Large intestine (tissue), 3 donors: ENCODE measurements at regions not wholly inside any gene's neighbourhood (a gene's known extent, or its start where the extent isn't known, plus 50 kb on each side); places are given as distances from the start of the nearest gene placed in this dataset.
"Not testable (repeated sequence)": the region's sequence is repeated elsewhere in the genome, so short reads cannot be mapped to it uniquely, and the experiment has no call there.

Experiments used
- DNase-seq, 2 donors: peaks; one replicate each; pipeline versions ENCODE4 v3.0.0 to v3.0.0-alpha.2; 2013
- H3K27ac ChIP-seq: one replicate; pipeline ENCODE4 v1.5.1; 2013; ENCODE audit warnings: low read length
- H3K27me3 ChIP-seq: 2 replicates; pipeline ENCODE4 v1.6.1; 2013; ENCODE audit warnings: low read length; ENCODE audit not compliant: control insufficient read depth, insufficient read depth
- H3K36me3 ChIP-seq: 2 replicates; pipeline ENCODE4 v1.6.1; 2013; ENCODE audit warnings: low read length; ENCODE audit not compliant: control insufficient read depth, insufficient read depth
- H3K4me1 ChIP-seq: one replicate; pipeline ENCODE4 v1.6.1; 2013; ENCODE audit warnings: low read length; ENCODE audit not compliant: control insufficient read depth, insufficient read depth
- H3K4me3 ChIP-seq: one replicate; pipeline ENCODE4 v1.5.1; 2013; ENCODE audit warnings: low read length
- H3K9me3 ChIP-seq: one replicate; pipeline ENCODE4 v1.6.1; 2013; ENCODE audit warnings: mild to moderate bottlenecking, low read depth, low read length, moderate library complexity; ENCODE audit not compliant: control insufficient read depth
- WGBS: methylation state at CpG from one replicate; pipeline ENCODE4 v1.1.5; 2013; ENCODE audit warnings: low lambda C conversion rate; ENCODE audit not compliant: insufficient coverage; 5-methylcytosine and 5-hydroxymethylcytosine counted together

GRCh38 chr15:38002883-38003477 lies 68.5 kb downstream of the TMCO5A start:
- Histone ChIP-seq H3K27ac (no peak overlapping the region), H3K9me3 (peaks cover 4% of the 10 kb centered on the region), H3K36me3 (no peaks in the 10 kb centered on the region), H3K27me3 (no peaks in the 10 kb centered on the region), H3K4me3 (no peak overlapping the region), H3K4me1 (no peaks in the 10 kb centered on the region)
- WGBS: no CpG with 5 or more reads among the region's 2 CpGs
- DNase-seq: peak; percentile 20 to 25

DNA sequence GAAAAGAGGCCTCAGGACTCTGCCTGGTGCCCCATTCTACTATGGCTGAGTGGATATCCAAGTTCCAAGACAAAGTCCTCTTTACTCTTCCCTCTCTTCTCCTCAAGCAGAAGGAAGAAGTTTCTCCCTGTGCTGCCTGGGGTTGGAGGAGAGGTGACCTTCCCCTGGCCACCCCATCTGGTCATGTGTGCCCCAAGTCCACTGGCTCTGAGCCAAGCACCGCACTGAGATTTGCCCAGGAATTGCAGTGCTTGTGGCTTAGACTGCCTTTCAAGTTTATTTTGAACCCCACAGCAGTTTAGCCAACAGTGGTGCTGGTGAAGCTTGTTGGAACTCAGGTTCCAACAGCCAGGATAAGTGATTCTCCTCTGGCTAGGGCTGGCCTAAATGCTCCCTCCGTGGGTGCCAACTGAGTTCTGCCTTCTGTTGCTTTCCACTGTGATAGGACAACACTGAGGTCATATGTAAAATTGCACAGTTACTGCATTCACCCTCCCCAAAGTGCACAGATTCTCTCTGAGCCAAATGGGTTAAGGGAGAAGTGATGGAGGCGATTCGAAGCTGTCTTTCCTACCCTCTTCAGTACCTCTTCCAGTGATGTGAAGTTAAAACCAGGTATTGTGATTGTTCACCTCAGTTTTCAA lies 69.9 kb downstream of the TMCO5A start:
- DNase-seq: no peak
- Histone ChIP-seq H3K4me3 (no peak overlapping the region), H3K27me3 (no peaks in the 10 kb centered on the region), H3K36me3 (no peaks in the 10 kb centered on the region), H3K4me1 (no peaks in the 10 kb centered on the region), H3K27ac (no peak overlapping the region), H3K9me3 (peaks cover 4% of the 10 kb centered on the region)
- no CpG with 5 or more reads among the region's 4 CpGs for WGBS

- 40% methylated on average over 1 of the region's 2 CpGs for WGBS
- H3K9me3 ChIP-seq: peaks cover 4% of the 10 kb centered on the region
- H3K4me3 ChIP-seq: no peak overlapping the region
- no peak overlapping the region for H3K27ac ChIP-seq
- no peaks in the 10 kb centered on the region for H3K4me1 ChIP-seq
- DNase-seq: peak in 1 of 2 donors; percentile 11
- H3K27me3 ChIP-seq: no peaks in the 10 kb centered on the region
- H3K36me3 ChIP-seq: no peaks in the 10 kb centered on the region
Observed at GRCh38 chr15:38005953-38006808, 71.7 kb downstream of the TMCO5A start.

GRCh38 chr15:38010395-38010794 lies 76.0 kb downstream of the TMCO5A start:
- Histone ChIP-seq H3K4me3 (no peak overlapping the region), H3K4me1 (no peaks in the 10 kb centered on the region), H3K27me3 (no peaks in the 10 kb centered on the region), H3K36me3 (no peaks in the 10 kb centered on the region), H3K27ac (no peak overlapping the region), H3K9me3 (no peaks in the 10 kb centered on the region)
- 80% methylated on average over 2 of the region's 6 CpGs for WGBS
- no peak for DNase-seq

- no CpG with 5 or more reads among the region's 1 CpG for WGBS
- H3K36me3 ChIP-seq: no peaks in the 10 kb centered on the region
- DNase-seq: no peak
- H3K4me1 ChIP-seq: no peaks in the 10 kb centered on the region
- no peak overlapping the region for H3K27ac ChIP-seq
- H3K4me3 ChIP-seq: no peak overlapping the region
- no peaks in the 10 kb centered on the region for H3K9me3 ChIP-seq
- no peaks in the 10 kb centered on the region for H3K27me3 ChIP-seq
Observed at GRCh38 chr15:38012894-38013293, 78.5 kb downstream of the TMCO5A start.

- Histone ChIP-seq H3K4me1 (no peaks in the 10 kb centered on the region), H3K9me3 (no peaks in the 10 kb centered on the region), H3K27me3 (no peaks in the 10 kb centered on the region), H3K36me3 (no peaks in the 10 kb centered on the region), H3K4me3 (no peak overlapping the region), H3K27ac (no peak overlapping the region)
- no peak for DNase-seq
- no CpG with 5 or more reads among the region's 6 CpGs for WGBS
Observed at GRCh38 chr15:38017721-38018120, 83.3 kb downstream of the TMCO5A start.

- Histone ChIP-seq H3K27ac (no peak overlapping the region), H3K27me3 (no peaks in the 10 kb centered on the region)
- no peak for DNase-seq
Observed at GRCh38 chr15:38019066-38019465, 84.6 kb downstream of the TMCO5A start.

GRCh38 chr15:38021259-38021658 lies 86.8 kb downstream of the TMCO5A start:
- Histone ChIP-seq H3K4me3 (no peak overlapping the region), H3K27ac (no peak overlapping the region), H3K9me3 (no peaks in the 10 kb centered on the region), H3K36me3 (no peaks in the 10 kb centered on the region), H3K4me1 (no peaks in the 10 kb centered on the region), H3K27me3 (no peaks in the 10 kb centered on the region)
- no CpG with 5 or more reads among the region's 1 CpG for WGBS
- no peak for DNase-seq

More at GRCh38 chr15:38019066-38019465, 84.6 kb downstream of the TMCO5A start:
- no peaks in the 10 kb centered on the region for H3K9me3 ChIP-seq
- H3K4me1 ChIP-seq: no peaks in the 10 kb centered on the region
- H3K4me3 ChIP-seq: no peak overlapping the region
- no peaks in the 10 kb centered on the region for H3K36me3 ChIP-seq

GRCh38 chr15:38024293-38025091 lies 90.1 kb downstream of the TMCO5A start:
- Histone ChIP-seq H3K4me1 (no peaks in the 10 kb centered on the region), H3K36me3 (no peaks in the 10 kb centered on the region), H3K4me3 (no peak overlapping the region), H3K9me3 (no peaks in the 10 kb centered on the region), H3K27ac (no peak overlapping the region), H3K27me3 (no peaks in the 10 kb centered on the region)
- WGBS: no CpG with 5 or more reads among the region's 2 CpGs
- DNase-seq: no peak

GRCh38 chr15:38025656-38026055 lies 91.2 kb downstream of the TMCO5A start:
- H3K4me1 ChIP-seq, H3K27me3 ChIP-seq, H3K27ac ChIP-seq, H3K36me3 ChIP-seq, H3K4me3 ChIP-seq, DNase-seq, H3K9me3 ChIP-seq: not testable (repeated sequence)
- 80% methylated on average over 1 of the region's 1 CpG for WGBS
